ENCODE measurements at regions not wholly inside any gene's neighbourhood (a gene's known extent, or its start where the extent isn't known, plus 50 kb on each side); places are given as distances from the start of the nearest gene placed in this dataset.

DNA sequence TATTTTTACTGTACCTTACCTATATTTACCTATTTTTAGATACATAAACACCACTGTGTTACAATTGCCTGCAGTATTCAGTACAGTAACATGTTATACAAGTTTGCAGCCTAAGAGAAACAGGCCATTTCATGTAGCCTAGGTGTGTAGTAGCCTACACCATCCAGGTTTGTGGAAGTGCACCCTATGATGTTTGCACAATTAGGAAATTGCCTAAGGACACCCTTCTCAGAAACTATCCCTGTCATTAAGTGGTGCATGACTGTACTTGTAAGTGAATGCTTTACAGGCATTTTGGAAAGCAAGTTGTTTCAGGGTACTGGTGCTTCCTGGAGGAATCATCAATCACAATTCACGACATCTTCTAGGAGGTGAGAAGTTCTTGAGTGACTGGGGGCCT lies 991.8 kb upstream of the SLIT2 start:
- TF ChIP-seq, protein P1, sequence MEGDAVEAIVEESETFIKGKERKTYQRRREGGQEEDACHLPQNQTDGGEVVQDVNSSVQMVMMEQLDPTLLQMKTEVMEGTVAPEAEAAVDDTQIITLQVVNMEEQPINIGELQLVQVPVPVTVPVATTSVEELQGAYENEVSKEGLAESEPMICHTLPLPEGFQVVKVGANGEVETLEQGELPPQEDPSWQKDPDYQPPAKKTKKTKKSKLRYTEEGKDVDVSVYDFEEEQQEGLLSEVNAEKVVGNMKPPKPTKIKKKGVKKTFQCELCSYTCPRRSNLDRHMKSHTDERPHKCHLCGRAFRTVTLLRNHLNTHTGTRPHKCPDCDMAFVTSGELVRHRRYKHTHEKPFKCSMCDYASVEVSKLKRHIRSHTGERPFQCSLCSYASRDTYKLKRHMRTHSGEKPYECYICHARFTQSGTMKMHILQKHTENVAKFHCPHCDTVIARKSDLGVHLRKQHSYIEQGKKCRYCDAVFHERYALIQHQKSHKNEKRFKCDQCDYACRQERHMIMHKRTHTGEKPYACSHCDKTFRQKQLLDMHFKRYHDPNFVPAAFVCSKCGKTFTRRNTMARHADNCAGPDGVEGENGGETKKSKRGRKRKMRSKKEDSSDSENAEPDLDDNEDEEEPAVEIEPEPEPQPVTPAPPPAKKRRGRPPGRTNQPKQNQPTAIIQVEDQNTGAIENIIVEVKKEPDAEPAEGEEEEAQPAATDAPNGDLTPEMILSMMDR (conservative IDR thresholded peaks at IDR 0.05; ENCODE audit: low read depth, low read length), result no peak
- no peak for TF ChIP-seq EZH2 (IDR thresholded peaks at IDR 0.05; ENCODE audit: borderline replicate concordance, low read depth, low read length, poor library complexity, severe bottlenecking)
